HG03066 (cell line): ENCODE measurements at regions not wholly inside any gene's neighbourhood (a gene's known extent, or its start where the extent isn't known, plus 50 kb on each side); places are given as distances from the start of the nearest gene placed in this dataset.
A peak's percentile ranks its signal among the peaks of the same experiment; 100 is the strongest.

Experiments
- ATAC-seq: cut with Tn5 transposase; IDR thresholded peaks from one replicate; pipeline ENCODE4 v1.9.1; 2021; ENCODE audit warnings: low read depth; ENCODE audit not compliant: unreplicated experiment

DNA sequence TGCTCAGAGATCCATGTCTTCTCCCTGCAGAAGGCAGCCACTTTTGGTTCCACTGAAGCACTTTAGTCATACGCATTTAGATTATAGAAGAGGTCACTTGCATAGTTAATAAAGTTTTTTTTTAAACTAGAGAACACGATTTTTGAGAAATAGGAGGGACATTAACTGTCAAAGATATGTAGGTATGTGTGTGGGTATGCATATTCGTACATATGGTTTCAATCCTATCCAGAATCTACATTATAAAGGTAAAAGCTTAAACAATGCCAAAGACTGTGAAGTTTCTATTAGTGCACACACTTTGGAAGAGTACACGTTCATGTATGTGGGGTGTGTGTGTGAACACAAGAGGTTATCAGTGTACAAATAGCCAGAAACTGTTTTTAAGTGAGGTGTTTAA, 103.2 kb downstream of the BTBD3 start:
- ATAC-seq: no peak

GRCh38 chr20:12022126-12022525, 104.4 kb downstream of the BTBD3 start:
- ATAC-seq: no peak

GRCh38 chr20:12023194-12023795, 105.6 kb downstream of the BTBD3 start:
- ATAC-seq: peak; percentile 72

DNA sequence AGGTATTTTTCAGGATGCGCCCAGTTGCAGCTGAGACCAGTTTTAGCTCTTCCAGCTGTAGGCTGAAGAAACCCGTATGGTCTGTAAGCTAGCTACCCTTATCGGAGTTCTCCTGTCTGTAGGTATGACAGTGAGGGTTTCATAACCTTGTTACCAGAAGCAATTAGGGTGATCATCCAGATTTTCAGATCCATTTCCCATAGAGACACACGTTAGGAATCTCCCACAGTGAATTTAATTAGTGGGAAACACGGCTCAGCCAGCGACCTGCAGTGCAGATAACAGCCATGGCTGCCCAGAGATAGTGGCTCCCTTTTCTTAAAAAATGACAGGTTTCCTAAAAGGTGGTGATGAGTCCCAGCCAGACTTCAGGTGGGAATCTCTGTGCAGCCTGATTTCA, 111.1 kb downstream of the BTBD3 start:
- ATAC-seq: no peak

GRCh38 chr20:12030470-12030869, 112.8 kb downstream of the BTBD3 start:
- ATAC-seq: no peak

- no peak for ATAC-seq
These were observed 118.4 kb downstream of the BTBD3 start for GRCh38 chr20:12036142-12036541.

- no peak for ATAC-seq
These were observed 119.8 kb downstream of the BTBD3 start for GRCh38 chr20:12037521-12037920.

DNA sequence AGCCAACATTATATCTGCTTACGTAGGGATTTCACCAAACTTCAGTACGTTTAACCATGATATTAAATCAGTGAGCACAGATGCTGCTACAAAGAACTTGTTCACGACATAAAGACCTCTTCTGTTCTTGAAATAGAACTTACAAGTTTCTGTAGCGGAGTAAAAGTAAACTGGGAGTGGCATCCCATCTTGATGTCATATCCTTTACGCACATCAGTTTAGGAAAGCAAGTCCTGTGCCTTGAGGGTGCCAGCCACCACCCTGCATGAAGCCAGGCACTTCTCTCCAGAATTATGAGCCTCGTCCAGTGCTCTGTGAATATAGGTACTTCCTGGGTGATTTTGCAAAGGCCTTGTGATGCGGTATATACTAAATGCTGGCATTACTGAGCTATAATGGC, 122.6 kb downstream of the BTBD3 start:
- ATAC-seq: no peak

GRCh38 chr20:12044969-12045368, 127.3 kb downstream of the BTBD3 start:
- ATAC-seq: no peak

DNA sequence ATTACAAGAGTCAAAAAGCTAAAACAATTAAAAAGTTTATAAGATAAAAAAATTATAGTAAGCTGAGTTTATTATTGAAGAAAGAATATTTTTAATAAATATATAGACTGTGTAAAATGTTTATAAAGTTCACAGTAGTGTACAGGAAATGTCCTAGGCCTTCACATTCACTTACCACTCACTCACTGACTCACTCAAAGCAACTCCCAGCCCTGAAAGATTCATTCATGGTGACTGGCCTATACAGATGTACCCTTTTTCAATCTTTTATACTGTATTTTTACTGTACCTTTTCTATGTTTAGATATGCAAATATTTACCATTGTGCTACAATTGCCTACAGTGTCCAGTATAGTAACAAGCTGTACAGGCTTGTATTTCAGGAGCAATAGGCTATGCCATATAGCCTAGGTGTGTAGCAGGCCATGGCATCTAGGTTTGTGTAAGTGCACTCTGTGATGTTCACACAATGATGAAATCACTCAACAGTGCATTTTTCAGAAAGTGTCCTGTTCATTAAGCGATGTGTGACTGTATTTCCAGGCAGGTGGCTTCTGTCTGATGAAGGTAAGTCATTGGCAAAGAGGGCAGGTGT, 130.2 kb downstream of the BTBD3 start:
- ATAC-seq: no peak

- no peak for ATAC-seq
These were observed 131.4 kb downstream of the BTBD3 start for GRCh38 chr20:12049125-12049524.

- no peak for ATAC-seq
These were observed 133.8 kb downstream of the BTBD3 start for GRCh38 chr20:12051206-12052163.

DNA sequence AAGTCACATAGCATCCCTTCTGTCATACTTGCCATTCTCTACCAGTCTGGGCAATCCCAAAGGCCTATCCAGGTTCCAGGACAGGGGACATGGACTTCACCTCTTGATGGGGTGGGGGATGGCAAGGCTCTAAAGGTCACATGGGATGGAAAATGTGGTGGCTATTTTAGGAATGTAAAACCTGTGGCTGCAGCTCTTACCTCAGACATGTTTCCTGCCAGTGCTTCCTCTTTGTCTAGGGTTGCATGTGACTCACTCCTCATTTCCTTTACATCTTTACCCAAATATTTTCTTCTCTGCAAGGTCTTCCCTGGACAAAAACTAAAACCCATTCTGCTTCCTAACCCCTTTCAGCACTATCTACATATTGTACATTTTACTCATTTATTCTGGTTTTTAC, 135.7 kb downstream of the BTBD3 start:
- peak; percentile 58 for ATAC-seq

GRCh38 chr20:12054556-12054955, 136.9 kb downstream of the BTBD3 start:
- no peak for ATAC-seq

GRCh38 chr20:12055161-12055560, 137.5 kb downstream of the BTBD3 start:
- ATAC-seq: no peak

- ATAC-seq: no peak
These were observed 139.1 kb downstream of the BTBD3 start for GRCh38 chr20:12056839-12057238.

- no peak for ATAC-seq
These were observed 140.1 kb downstream of the BTBD3 start for GRCh38 chr20:12057778-12058177.

DNA sequence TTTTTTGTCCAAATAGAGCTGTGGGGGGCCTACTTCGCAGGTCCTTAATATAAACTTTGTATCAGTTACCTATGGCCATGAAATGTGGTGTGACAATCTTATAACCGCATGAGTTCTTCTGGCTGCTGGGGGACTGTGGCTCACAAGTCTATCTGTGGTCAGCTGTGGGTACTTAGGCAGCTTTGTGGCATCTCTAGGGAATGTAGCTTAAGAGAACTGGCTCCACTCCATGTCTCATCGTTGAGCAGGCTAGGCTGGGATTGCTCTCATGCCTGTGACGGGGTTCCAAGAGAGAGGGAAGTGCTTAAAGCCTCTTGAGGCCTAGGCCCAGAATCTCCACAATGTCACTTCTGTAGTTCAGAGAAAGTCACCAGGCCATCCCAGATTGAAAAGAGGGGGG, 140.5 kb downstream of the BTBD3 start:
- no peak for ATAC-seq

GRCh38 chr20:12061466-12061865, 143.8 kb downstream of the BTBD3 start:
- no peak for ATAC-seq

DNA sequence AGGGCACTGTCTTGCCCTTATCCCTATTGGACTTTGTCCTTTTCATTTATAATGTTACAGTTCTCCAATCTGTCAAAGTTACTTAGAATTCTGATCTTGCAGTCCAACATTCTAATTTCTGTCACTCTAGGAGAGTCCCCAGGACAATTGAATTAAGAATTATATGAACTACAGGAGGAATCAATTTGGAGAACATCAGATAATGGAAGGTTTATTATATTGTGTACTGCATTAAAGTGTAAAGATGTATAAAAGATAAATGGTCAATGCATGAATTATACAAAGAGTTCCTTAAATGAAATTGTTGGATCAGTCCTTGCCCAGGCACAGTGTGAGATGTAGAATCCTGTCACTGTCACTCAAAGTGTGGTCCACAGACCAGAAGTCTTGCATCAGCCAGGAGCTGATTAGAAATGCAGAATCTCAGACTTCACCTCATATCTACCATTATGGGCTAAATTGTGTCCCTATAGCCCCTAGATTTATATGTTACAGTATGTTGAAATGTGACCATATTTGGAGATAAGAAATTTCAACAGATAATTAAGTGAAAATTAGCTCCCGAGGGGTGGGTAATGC, 145.5 kb downstream of the BTBD3 start:
- no peak for ATAC-seq

- no peak for ATAC-seq
These were observed 146.8 kb downstream of the BTBD3 start for GRCh38 chr20:12064540-12064939.
